Bronchial epithelial cell (primary cell): ENCODE measurements at regions not wholly inside any gene's neighbourhood (a gene's known extent, or its start where the extent isn't known, plus 50 kb on each side); places are given as distances from the start of the nearest gene placed in this dataset.

ENCODE experiments used
- DNase-seq: peaks from one replicate; pipeline ENCODE4 v3.0.0-alpha.2; 2010; ENCODE audit warnings: low read depth
- FAIRE-seq: peaks from 2 replicates; lab custom pipeline; 2011; peaks lifted over from hg19 to GRCh38; lab: Jason Lieb, UNC
- H3K27me3 ChIP-seq: 2 replicates; pipeline ENCODE4 v1.5.1; 2011; ENCODE audit warnings: low read length; ENCODE audit not compliant: control insufficient read depth, insufficient read depth
- H3K36me3 ChIP-seq: 2 replicates; pipeline ENCODE4 v1.5.1; 2011; ENCODE audit warnings: low read length; ENCODE audit not compliant: control insufficient read depth, insufficient read depth
- H3K4me3 ChIP-seq: 2 replicates; pipeline ENCODE4 v1.5.1; 2011; ENCODE audit warnings: mild to moderate bottlenecking, low read depth, low read length, control low read depth
- TF ChIP-seq, protein P1 (sequence below): IDR thresholded peaks from 2 replicates; pipeline ENCODE4 v1.5.1; 2011; ENCODE audit warnings: mild to moderate bottlenecking, moderate library complexity, low read length, control low read depth, inconsistent platforms; ENCODE audit not compliant: insufficient read depth, severe bottlenecking

DNA sequence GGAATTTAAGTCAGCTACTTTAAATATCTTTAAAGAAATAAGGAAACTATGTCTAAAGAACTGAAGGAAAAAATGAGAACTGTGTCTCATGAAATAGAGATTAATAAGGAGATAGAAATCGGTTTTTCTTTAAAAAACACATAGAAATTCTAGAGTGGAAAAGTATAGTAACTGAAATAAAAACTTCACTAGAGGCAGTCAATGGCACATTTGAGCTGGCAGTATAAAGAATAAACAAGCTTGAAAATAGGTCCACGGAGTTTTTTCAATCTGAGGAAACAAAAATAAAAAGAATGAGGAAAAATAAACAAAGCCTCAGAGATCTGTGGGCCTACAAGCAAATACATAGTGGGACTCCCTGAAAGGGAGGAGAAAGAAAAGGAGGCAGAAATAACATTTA is 127.5 kb downstream of the TWIST2 start:
- FAIRE-seq (no peak), DNase-seq (no peak)
- H3K27me3 ChIP-seq: no peaks in the 10 kb centered on the region
- H3K36me3 ChIP-seq: no peaks in the 10 kb centered on the region
- TF ChIP-seq, protein P1, sequence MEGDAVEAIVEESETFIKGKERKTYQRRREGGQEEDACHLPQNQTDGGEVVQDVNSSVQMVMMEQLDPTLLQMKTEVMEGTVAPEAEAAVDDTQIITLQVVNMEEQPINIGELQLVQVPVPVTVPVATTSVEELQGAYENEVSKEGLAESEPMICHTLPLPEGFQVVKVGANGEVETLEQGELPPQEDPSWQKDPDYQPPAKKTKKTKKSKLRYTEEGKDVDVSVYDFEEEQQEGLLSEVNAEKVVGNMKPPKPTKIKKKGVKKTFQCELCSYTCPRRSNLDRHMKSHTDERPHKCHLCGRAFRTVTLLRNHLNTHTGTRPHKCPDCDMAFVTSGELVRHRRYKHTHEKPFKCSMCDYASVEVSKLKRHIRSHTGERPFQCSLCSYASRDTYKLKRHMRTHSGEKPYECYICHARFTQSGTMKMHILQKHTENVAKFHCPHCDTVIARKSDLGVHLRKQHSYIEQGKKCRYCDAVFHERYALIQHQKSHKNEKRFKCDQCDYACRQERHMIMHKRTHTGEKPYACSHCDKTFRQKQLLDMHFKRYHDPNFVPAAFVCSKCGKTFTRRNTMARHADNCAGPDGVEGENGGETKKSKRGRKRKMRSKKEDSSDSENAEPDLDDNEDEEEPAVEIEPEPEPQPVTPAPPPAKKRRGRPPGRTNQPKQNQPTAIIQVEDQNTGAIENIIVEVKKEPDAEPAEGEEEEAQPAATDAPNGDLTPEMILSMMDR: no peak
- H3K4me3 ChIP-seq: no peak overlapping the region

- Histone ChIP-seq H3K27me3 (no peaks in the 10 kb centered on the region), H3K4me3 (no peak overlapping the region), H3K36me3 (no peaks in the 10 kb centered on the region)
- no peak for FAIRE-seq
- TF ChIP-seq, protein P1: no peak
- DNase-seq: no peak
These were observed 130.6 kb downstream of the TWIST2 start for GRCh38 chr2:238978497-238978896.

DNA sequence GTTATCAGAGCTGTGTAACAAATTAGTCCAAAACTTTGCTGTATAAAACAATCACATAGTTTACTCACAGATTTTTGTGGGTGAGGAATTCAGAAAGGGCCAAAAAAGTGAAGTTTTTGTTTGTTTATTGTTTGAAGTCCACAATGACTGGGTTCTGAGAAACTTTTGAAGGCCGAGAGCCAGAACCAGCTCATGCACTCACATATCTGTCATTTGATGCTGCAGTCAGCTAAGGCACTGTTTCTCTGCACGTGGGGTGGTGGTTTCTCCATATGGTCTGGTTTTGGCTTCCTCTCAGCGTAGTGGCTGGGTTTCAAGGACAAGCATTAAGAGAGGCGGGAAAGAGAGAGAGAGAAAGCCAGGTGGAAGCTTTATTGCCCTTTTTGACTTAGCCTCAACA is 131.8 kb downstream of the TWIST2 start:
- FAIRE-seq: no peak
- no peaks in the 10 kb centered on the region for H3K27me3 ChIP-seq
- TF ChIP-seq, protein P1: no peak

GRCh38 chr2:238985041-238985729 is 137.3 kb downstream of the TWIST2 start:
- no peaks in the 10 kb centered on the region for H3K36me3 ChIP-seq
- TF ChIP-seq, protein P1: no peak
- H3K4me3 ChIP-seq: no peak overlapping the region
- FAIRE-seq (no peak), DNase-seq (no peak)
- H3K27me3 ChIP-seq: no peaks in the 10 kb centered on the region

More for the DNA sequence above, 131.8 kb downstream of the TWIST2 start:
- Histone ChIP-seq H3K36me3 (no peaks in the 10 kb centered on the region), H3K4me3 (no peak overlapping the region)
- DNase-seq: no peak

DNA sequence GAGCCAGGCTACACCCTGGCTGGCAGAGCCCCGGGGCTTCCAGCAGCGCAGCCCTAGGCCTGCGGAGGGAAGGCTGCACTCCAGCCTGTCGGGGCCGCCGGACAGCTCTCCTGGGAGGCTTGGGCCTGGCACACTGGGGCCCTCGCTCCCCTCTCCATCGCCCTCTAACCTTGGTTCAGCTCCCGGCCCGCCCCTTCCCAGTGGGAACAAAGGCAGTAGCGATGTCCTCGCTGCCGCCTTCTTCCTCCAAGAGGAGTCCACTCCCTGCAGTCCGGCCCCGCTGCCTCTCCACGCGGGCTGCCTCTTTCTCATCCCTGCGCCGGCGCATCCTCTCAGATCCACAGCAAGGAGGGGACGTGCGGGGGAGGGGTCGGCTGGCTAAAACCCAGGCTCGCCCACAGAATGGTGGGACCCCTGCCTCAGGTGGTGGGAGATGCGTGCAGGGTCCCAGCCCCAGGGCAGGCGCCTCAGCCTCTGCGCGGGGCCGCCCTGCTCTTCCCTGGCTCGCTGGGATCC is 138.1 kb downstream of the TWIST2 start:
- TF ChIP-seq, protein P1: no peak
- no peak for FAIRE-seq
- no peaks in the 10 kb centered on the region for H3K36me3 ChIP-seq

More for the DNA sequence above, 138.1 kb downstream of the TWIST2 start:
- Histone ChIP-seq H3K27me3 (no peaks in the 10 kb centered on the region), H3K4me3 (no peak overlapping the region)
- no peak for DNase-seq
